BJ (cell line): ENCODE measurements at regions not wholly inside any gene's neighbourhood (a gene's known extent, or its start where the extent isn't known, plus 50 kb on each side); places are given as distances from the start of the nearest gene placed in this dataset.

ENCODE experiments used
- CTCF ChIA-PET: fragments of 350-600 bp; formaldehyde crosslinking; extraction: SDS; loops from one replicate; lab custom pipeline; 2021; ENCODE audit warnings: antibody characterized with exemption, inconsistent platforms; lab: Yijun Ruan, JAX
- POLR2A ChIA-PET: fragments of 300-600 bp; sonication (Branson Sonifier 250); formaldehyde crosslinking; extraction: SDS; loops from one replicate; lab custom pipeline; 2021; ENCODE audit warnings: antibody characterized with exemption; lab: Charles Lee
- DNase-seq: peaks from one replicate; pipeline ENCODE4 v3.0.0-alpha.2; 2011; ENCODE audit warnings: low read depth
- H3K27me3 ChIP-seq: 2 replicates; pipeline ENCODE4 v1.6.0; 2011; ENCODE audit warnings: low read length; ENCODE audit not compliant: control insufficient read depth, insufficient read depth
- H3K36me3 ChIP-seq: 2 replicates; pipeline ENCODE4 v1.5.1; 2011; ENCODE audit warnings: low read length; ENCODE audit not compliant: control insufficient read depth, insufficient read depth
- H3K4me3 ChIP-seq: 2 replicates; pipeline ENCODE4 v1.5.1; 2011; ENCODE audit warnings: low read depth, mild to moderate bottlenecking, control low read depth, low read length
- TF ChIP-seq, protein P1 (sequence below): IDR thresholded peaks from 2 replicates; pipeline ENCODE4 v1.5.1; 2011; ENCODE audit warnings: low read depth, mild to moderate bottlenecking, control low read depth, inconsistent platforms, low read length, moderate library complexity; ENCODE audit not compliant: insufficient read depth

- no peak overlapping the region for H3K4me3 ChIP-seq
- DNase-seq: no peak
- ChIA-PET POLR2A (no interaction called here), CTCF (no interaction called here)
- TF ChIP-seq, protein P1, sequence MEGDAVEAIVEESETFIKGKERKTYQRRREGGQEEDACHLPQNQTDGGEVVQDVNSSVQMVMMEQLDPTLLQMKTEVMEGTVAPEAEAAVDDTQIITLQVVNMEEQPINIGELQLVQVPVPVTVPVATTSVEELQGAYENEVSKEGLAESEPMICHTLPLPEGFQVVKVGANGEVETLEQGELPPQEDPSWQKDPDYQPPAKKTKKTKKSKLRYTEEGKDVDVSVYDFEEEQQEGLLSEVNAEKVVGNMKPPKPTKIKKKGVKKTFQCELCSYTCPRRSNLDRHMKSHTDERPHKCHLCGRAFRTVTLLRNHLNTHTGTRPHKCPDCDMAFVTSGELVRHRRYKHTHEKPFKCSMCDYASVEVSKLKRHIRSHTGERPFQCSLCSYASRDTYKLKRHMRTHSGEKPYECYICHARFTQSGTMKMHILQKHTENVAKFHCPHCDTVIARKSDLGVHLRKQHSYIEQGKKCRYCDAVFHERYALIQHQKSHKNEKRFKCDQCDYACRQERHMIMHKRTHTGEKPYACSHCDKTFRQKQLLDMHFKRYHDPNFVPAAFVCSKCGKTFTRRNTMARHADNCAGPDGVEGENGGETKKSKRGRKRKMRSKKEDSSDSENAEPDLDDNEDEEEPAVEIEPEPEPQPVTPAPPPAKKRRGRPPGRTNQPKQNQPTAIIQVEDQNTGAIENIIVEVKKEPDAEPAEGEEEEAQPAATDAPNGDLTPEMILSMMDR: no peak
- H3K36me3 ChIP-seq: no peaks in the 10 kb centered on the region
- H3K27me3 ChIP-seq: no peaks in the 10 kb centered on the region
These were observed 432.5 kb upstream of the FSIP2 start for GRCh38 chr2:185306119-185306518.

DNA sequence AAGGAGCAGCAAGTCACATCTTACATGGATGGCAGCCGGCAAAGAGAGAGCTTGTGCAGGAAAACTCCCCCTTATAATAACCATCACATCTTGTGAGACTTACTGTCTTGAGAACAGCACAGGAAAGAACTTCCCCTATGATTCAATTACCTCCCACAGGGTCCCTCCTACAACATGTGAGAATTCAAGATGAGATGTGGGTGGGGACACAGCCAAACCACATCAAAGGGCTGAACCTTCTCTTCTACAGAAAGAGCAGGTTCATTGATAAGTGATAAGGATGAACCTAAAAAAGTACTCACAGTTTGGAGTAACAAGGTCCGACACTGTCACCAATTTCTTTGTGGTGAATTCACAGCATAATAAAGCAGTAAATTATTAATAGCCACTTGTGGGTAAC, 422.2 kb upstream of the FSIP2 start:
- Histone ChIP-seq H3K36me3 (no peaks in the 10 kb centered on the region), H3K27me3 (no peaks in the 10 kb centered on the region), H3K4me3 (no peak overlapping the region)
- ChIA-PET POLR2A (no interaction called here), CTCF (no interaction called here)
- DNase-seq: no peak
- TF ChIP-seq, protein P1: no peak

DNA sequence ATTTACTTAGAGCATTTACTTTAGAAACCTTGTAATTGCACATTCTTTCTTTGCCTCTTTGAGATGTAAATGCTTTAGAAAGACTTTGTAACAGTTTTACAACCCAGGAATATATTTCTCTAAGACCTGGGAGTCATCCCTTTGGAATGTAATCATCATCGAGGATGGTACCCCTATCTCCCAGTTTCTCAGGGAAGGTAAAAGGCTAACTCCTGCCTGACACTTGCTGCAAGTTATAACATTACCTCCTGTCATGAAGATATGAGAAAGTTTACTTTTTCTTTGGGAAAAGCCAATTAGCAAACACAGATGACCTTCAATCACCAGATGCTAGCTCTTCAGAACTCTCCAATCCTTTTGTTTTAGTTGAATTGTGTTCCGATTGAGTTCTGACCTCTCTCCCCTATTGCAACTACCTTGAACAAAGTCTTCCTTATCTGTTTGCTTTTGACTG, 420.3 kb upstream of the FSIP2 start:
- no peaks in the 10 kb centered on the region for H3K36me3 ChIP-seq
- H3K4me3 ChIP-seq: no peak overlapping the region
- no peak for DNase-seq
- CTCF ChIA-PET: no interaction called here
- POLR2A ChIA-PET: no interaction called here
- TF ChIP-seq, protein P1: no peak
- H3K27me3 ChIP-seq: no peaks in the 10 kb centered on the region

DNA sequence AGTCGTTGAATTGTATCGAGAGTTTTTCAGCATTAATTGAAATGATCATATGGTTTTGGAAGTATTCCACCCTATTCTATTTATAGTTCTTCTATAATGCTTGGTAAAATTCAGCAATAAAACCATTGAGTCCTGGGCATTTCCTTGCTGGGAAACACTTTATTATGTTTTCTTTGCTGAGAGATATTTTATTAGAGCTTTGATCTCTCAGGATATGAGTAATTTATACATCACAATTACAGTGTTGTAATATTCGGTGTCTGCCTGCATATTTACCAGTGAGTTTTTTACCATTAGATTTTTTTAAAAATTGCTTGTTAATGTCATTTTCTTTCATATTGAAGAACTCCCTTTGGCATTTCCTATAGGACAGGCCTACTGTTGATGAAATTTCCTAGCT, 402.7 kb upstream of the FSIP2 start:
- POLR2A ChIA-PET: no interaction called here
- CTCF ChIA-PET: no interaction called here
- H3K4me3 ChIP-seq: no peak overlapping the region
- H3K36me3 ChIP-seq: no peaks in the 10 kb centered on the region
- no peaks in the 10 kb centered on the region for H3K27me3 ChIP-seq
- DNase-seq: no peak
- TF ChIP-seq, protein P1: no peak

GRCh38 chr2:185337033-185337432, 401.6 kb upstream of the FSIP2 start:
- DNase-seq: no peak
- H3K36me3 ChIP-seq: no peaks in the 10 kb centered on the region
- no peaks in the 10 kb centered on the region for H3K27me3 ChIP-seq
- TF ChIP-seq, protein P1: no peak
- POLR2A ChIA-PET: no interaction called here
- no peak overlapping the region for H3K4me3 ChIP-seq
- CTCF ChIA-PET: interaction anchor here (0.6 kb wide), 1 partner anchor 355 kb away, joined by 3 read pairs; no protein-coding TSS in a partner anchor
